ENCODE measurements at regions not wholly inside any gene's neighbourhood (a gene's known extent, or its start where the extent isn't known, plus 50 kb on each side); places are given as distances from the start of the nearest gene placed in this dataset.
A peak's percentile ranks its signal among the peaks of the same experiment; 100 is the strongest.

GRCh38 chr2:65850695-65851094, 418.3 kb upstream of the SPRED2 start:
- no peak for DNase-seq (ENCODE audit: low read depth)

GRCh38 chr2:65846989-65847678, 414.7 kb upstream of the SPRED2 start:
- no peak for DNase-seq (ENCODE audit: low read depth)

GRCh38 chr2:65845442-65846182, 413.2 kb upstream of the SPRED2 start:
- DNase-seq (ENCODE audit: low read depth) = no peak

GRCh38 chr2:65842104-65842503, 409.7 kb upstream of the SPRED2 start:
- no peak for DNase-seq (ENCODE audit: low read depth)

GRCh38 chr2:65835975-65836549, 403.7 kb upstream of the SPRED2 start:
- no peak for DNase-seq (ENCODE audit: low read depth)

- DNase-seq (ENCODE audit: low read depth) = no peak
Observed at GRCh38 chr2:65834771-65835475, 402.5 kb upstream of the SPRED2 start.

- DNase-seq (ENCODE audit: low read depth) = no peak
Observed at GRCh38 chr2:65834062-65834461, 401.7 kb upstream of the SPRED2 start.

- DNase-seq (ENCODE audit: low read depth) = no peak
Observed at GRCh38 chr2:65831509-65831908, 399.1 kb upstream of the SPRED2 start.

GRCh38 chr2:65826567-65826966, 394.2 kb upstream of the SPRED2 start:
- no peak for DNase-seq (ENCODE audit: low read depth)

- no peak for DNase-seq (ENCODE audit: low read depth)
Observed at GRCh38 chr2:65823511-65823910, 391.1 kb upstream of the SPRED2 start.

GRCh38 chr2:65820454-65820853, 388.1 kb upstream of the SPRED2 start:
- no peak for DNase-seq (ENCODE audit: low read depth)

GRCh38 chr2:65819963-65820362, 387.6 kb upstream of the SPRED2 start:
- no peak for DNase-seq (ENCODE audit: low read depth)

- peak; percentile 48 for DNase-seq (ENCODE audit: low read depth)
Observed at GRCh38 chr2:65818873-65819451, 386.6 kb upstream of the SPRED2 start.

- DNase-seq (ENCODE audit: low read depth) = no peak
Observed at GRCh38 chr2:65813631-65814173, 381.3 kb upstream of the SPRED2 start.

- no peak for DNase-seq (ENCODE audit: low read depth)
Observed at GRCh38 chr2:65812887-65813286, 380.5 kb upstream of the SPRED2 start.

GRCh38 chr2:65807942-65808341, 375.5 kb upstream of the SPRED2 start:
- no peak for DNase-seq (ENCODE audit: low read depth)

GRCh38 chr2:65804777-65805176, 372.4 kb upstream of the SPRED2 start:
- DNase-seq (ENCODE audit: low read depth) = no peak

GRCh38 chr2:65802298-65802942, 370.0 kb upstream of the SPRED2 start:
- DNase-seq (ENCODE audit: low read depth) = no peak

- DNase-seq (ENCODE audit: low read depth) = peak; percentile 32
Observed at GRCh38 chr2:65800998-65801397, 368.6 kb upstream of the SPRED2 start.

GRCh38 chr2:65799141-65799854, 366.9 kb upstream of the SPRED2 start:
- no peak for DNase-seq (ENCODE audit: low read depth)

Measured in HT1080 (cell line).